NCI-H1694 (cell line): ENCODE measurements at regions not wholly inside any gene's neighbourhood (a gene's known extent, or its start where the extent isn't known, plus 50 kb on each side); places are given as distances from the start of the nearest gene placed in this dataset.

ENCODE experiments used
- DNase-seq: peaks from one replicate; lab custom pipeline; 2025; lab: John Stamatoyannopoulos, UW

DNA sequence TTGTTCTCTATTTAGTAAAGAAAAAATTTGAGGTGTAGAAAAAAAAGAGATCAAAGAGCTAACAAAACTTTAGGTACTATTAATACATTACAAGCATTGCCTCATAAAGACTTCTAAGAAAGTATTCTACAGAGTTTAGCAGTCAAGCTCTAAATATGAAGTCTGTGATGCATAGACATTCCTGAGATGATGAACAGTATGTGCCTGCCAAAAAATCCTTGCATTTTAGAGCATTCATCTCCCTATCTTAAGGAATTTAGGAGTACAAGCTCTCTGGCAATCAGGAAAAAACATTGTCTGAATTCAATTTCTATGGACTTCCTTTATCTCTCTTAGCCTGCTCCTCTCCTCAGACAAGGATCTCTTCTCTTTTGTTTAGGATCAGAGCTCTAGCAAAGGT, 202.6 kb upstream of the LRFN5 start:
- no peak for DNase-seq

GRCh38 chr14:41403360-41403759, 203.3 kb upstream of the LRFN5 start:
- DNase-seq: no peak

DNA sequence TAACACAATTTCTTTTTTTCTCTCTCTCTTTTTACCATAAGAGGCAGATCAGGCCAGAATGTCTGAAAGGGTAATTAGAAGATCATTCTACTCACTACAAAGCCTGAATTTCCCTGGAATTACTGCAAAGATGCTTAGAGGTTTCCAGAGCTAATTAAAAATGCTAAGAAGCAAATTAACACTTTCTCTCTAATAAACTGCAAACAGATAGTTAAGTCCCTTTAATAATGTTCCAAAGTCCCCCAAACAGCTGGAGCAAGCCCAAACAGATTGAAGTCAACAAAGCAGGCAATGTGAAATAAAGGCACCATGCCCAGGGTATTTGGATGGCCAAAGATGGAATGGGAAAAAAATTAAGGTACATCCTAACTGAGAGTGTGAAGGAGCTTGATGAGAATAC, 208.8 kb upstream of the LRFN5 start:
- no peak for DNase-seq

- DNase-seq: no peak
Measured at GRCh38 chr14:41393512-41393911, 213.2 kb upstream of the LRFN5 start.

DNA sequence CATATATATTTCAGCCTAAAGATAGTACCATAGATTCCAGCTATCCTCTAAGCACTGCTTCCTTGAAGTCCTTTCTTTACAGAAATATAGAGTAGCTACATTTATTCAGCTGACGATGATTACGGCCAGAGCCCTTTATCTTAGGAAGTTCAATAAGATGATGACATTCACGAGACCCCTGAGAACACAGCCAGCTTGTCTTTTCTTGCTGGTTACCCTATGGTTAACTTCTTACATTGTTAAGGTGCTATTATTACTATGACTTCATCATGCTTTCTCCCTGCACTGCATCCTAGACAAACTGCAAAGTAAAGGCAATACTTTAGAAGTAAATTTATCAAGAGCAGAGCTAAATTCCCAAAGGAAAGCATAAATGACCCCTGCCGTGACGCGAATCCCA, 214.4 kb upstream of the LRFN5 start:
- DNase-seq: no peak

- no peak for DNase-seq
Measured at GRCh38 chr14:41389355-41389754, 217.3 kb upstream of the LRFN5 start.

- no peak for DNase-seq
Measured at GRCh38 chr14:41385797-41386196, 220.9 kb upstream of the LRFN5 start.

GRCh38 chr14:41380017-41380416, 226.7 kb upstream of the LRFN5 start:
- no peak for DNase-seq

- DNase-seq: no peak
Measured at GRCh38 chr14:41378526-41378925, 228.2 kb upstream of the LRFN5 start.

- no peak for DNase-seq
Measured at GRCh38 chr14:41377932-41378331, 228.7 kb upstream of the LRFN5 start.

DNA sequence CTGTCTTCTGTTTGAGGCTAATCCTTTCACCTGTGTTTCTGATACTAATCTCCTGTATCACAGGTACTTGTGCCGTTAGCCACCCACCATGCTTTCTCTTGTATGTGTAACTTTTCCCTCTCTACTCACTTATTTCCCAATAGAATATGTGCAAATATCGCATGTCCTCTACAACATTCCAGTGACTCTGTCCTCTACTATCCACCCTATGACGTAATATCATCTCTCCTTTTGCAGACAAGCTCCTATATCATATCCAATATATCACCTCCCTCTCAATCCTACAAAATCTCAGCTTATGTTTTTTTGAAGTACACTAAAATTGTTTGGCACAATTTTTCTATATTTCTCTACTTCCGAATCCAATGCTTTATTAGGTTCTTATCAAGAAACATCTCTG, 232.6 kb upstream of the LRFN5 start:
- DNase-seq: no peak

- DNase-seq: no peak
Measured at GRCh38 chr14:41362139-41362538, 244.5 kb upstream of the LRFN5 start.

GRCh38 chr14:41360126-41360525, 246.6 kb upstream of the LRFN5 start:
- no peak for DNase-seq

DNA sequence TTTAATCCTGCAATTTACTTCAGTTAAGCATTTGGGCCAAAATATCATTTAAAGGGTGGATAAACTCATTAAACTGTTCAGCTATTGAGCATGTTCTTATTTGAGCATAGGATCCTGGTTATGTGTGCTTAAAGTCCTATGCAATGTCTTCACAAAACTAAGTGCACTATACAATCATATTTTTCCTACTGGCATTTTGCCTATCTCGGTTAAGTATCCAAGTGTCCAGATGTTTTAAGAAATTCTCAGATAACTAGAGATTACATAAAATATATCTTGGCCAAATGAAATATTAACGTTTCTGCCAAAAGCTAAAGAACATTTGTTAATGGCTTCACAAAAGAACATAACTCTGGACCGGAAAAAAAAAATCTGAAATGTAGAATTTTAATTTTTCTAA, 250.8 kb upstream of the LRFN5 start:
- DNase-seq: no peak

- no peak for DNase-seq
Measured at GRCh38 chr14:41350476-41350875, 256.2 kb upstream of the LRFN5 start.

- no peak for DNase-seq
Measured at GRCh38 chr14:41349289-41349910, 257.3 kb upstream of the LRFN5 start.

GRCh38 chr14:41343857-41344256, 262.8 kb upstream of the LRFN5 start:
- no peak for DNase-seq

- DNase-seq: no peak
Measured at GRCh38 chr14:41313196-41313595, 293.5 kb upstream of the LRFN5 start.

DNA sequence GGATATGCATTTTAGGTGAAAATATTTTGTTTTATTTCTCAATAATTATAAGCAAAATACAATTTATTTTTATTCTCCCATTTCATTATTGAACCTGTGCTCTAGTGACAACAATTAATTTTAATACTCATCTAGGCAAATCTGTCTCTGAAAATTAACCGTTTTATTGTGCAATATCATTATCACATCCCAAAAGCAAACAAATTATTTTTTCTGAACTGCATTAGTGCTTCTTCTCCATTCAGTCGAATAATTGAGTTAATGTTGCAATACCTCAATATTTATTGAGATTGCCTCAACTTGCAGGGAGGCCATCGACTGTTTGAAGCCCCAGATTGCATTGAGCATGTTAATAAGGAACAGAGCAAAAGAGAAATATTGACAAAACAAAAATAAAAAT, 303.2 kb upstream of the LRFN5 start:
- no peak for DNase-seq

GRCh38 chr14:41302776-41303175, 303.9 kb upstream of the LRFN5 start:
- DNase-seq: no peak

GRCh38 chr14:41299924-41300323, 306.8 kb upstream of the LRFN5 start:
- no peak for DNase-seq

DNA sequence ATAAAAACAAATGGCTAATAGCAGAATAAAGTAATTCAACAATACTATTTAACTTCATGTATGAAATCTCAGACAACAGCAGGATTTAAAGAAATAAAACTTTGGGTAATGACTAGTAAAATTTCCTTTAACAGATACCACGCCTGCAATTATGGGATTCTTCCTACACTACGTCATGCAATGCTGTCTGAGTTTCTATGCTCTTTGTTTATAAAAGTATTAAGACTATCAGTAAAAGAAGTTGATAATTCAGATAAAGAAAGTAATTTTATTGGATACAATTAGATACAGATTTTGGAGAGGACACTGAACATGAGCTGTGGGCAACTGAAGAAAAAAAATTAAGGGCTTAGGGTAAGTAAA, 308.4 kb upstream of the LRFN5 start:
- no peak for DNase-seq

- no peak for DNase-seq
Measured at GRCh38 chr14:41297576-41298327, 308.9 kb upstream of the LRFN5 start.

DNA sequence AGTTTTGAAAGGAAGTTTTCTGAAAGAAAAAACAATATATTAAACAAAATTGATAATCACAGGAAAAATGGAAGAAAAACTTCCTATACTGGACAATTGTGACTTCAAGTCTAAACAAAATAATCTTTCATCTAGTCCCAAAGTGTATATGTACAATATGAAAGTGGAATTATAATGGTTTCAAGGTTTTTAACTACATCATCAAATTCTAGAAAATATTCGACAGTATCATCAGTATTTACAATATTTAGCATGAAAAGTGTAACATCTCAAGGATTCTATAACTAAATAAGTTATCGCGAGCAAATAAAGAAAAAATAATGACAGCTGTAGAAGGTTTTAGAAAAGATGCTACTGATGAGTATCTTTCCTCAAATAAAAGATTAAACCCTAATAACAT, 310.9 kb upstream of the LRFN5 start:
- DNase-seq: no peak
